GM21723 (cell line): ENCODE measurements at regions not wholly inside any gene's neighbourhood (a gene's known extent, or its start where the extent isn't known, plus 50 kb on each side); places are given as distances from the start of the nearest gene placed in this dataset.
"Not testable (repeated sequence)": the region's sequence is repeated elsewhere in the genome, so short reads cannot be mapped to it uniquely, and the experiment has no call there.

ENCODE experiments used
- ATAC-seq: cut with Tn5 transposase; IDR thresholded peaks from one replicate; pipeline ENCODE4 v1.9.1; 2021; ENCODE audit warnings: mild to moderate bottlenecking, moderate library complexity; ENCODE audit not compliant: unreplicated experiment

DNA sequence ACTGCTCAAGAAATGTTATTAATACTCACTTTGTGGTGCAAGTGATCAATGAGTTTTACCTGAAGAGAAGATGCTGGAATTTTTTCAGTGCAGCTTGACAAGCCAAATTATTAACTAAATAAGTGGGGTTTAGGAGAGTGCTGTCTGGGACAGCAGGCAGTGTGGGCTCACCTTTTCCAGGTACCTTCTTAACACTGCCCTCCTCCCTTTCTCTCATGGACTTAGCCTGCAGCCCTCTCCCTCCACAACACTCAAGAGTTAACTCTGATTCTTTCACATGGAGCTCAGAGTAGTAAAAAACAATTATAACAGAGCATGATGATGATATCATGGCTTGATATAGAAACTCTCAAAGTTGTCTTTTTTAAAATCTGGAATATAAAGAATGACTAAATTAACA lies 404.8 kb upstream of the SLC30A5 start:
- no peak for ATAC-seq

DNA sequence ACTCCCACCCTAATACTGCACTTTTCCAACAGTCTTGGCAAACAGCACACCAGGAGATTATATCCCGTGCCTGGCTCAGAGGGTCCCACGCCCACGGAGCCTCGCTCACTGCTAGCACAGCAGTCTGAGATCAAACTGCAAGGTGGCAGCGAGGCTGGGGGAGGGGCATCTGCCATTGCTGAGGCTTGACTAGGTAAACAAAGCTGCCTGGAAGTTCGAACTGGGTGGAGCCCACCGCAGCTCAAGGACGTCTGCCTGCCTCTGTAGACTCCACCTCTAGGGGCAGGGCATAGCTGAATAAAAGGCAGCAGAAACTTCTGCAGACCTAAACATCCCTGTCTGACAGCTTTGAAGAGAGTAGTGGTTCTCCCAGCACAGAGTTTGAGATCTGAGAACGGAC lies 401.9 kb upstream of the SLC30A5 start:
- not testable (repeated sequence) for ATAC-seq

DNA sequence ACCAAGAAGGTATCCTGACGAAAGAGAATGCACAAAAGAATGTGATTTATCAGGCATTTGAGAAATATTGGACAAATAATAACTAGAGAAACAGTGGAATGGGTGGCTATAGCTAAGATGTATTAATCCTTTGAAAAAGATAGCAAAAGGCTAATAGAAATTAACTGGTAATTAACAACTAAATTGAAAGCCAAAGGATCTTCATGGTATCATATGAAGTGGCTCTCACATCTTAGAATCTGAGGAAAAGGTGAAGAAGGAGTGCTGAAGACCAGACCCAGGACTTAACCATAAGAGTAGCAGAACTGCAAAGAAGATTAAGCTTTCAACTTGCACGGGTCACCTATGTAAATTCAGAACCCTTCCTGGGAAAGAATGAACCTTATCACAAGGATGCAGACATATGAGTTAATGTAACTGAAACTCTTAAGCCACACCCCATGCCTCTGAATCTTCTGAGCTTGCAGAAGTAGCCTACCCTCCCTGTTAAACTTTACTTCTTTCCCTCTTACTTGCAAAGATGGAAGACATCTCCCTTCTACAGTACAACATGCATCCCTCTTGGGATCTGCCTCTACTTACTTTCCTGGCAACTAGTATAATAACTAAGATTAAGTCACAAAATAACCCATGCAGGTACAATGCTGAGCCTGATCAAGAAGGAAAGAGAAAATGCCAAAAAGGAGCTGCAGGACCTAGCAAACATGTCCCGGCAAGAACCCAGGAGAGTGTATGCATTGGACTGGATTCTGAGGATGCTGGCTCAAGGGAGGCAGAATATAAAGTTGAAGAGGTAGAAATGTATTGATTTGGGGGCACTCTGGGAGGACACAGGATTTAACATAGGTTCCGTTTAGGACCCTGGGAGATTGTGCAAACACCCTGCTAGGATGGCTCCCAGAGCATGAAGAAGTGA lies 395.5 kb upstream of the SLC30A5 start:
- ATAC-seq: no peak

DNA sequence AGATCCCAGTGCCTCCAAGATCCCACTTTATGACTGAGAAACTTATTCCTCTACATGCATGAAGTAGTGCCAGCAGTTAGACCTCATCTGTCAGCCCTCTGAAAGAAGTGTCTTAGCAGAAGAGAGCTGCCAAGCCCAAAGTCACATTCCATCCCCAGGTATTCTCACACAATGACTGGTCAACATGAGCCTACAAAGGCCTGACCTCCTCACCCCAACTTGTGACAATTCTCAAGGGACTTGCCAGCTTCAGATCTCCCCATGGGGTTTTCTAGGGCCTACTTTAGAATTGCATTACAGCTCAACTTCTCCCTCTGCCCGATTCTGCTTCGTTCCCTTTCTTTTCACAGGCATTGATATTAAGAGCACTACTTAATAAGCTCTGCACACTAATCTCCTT lies 393.8 kb upstream of the SLC30A5 start:
- peak; percentile 48 for ATAC-seq

DNA sequence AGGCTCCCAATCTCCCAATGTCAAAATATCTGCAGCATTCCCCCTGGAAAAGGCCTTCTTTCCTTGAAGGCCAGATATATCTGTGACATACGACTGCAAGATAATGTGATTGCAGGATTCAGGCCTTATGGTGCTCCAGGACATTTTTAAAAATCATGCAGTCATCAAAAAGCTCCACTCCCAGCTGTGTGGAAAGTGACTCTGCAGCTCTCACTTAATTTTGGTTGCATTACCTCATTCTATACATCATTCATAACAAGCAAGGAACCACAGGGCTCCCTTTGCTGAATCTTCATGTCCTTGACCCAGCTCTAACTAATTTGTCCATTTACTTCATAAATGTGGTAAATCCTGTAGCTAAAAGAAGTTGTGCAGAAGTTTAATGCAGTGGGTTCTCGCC lies 386.2 kb upstream of the SLC30A5 start:
- no peak for ATAC-seq

DNA sequence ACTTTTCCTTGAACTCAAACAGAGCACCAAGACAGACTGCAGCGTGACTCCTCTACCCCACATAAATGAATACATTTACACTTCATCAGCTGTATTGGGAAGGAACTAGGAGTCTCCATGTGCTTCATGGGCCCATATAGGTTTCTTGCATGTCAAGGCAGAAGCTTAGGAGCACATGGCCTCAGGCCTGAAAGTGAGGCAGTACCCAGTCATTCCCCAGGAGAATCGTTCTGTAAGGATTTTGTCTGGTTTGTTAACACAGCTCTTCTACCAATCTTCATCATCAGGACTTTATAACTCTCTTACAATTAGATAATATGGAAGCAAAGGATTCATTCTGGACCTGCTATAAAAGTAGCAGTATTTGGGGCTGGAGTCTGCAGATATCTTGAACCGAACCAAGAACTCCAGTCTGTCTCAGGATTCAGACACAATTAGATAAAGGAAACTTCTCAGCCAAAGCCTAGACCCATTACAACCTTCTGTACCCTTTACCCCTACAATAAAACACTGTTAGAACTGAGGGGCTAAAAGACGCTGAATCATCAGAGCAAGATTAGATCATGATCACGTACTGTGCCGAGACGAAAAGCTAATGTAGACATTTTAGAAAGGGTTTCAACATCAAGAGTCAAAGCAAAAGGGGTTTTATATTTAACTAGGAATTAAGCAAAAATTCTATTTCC lies 385.5 kb upstream of the SLC30A5 start:
- ATAC-seq: no peak

DNA sequence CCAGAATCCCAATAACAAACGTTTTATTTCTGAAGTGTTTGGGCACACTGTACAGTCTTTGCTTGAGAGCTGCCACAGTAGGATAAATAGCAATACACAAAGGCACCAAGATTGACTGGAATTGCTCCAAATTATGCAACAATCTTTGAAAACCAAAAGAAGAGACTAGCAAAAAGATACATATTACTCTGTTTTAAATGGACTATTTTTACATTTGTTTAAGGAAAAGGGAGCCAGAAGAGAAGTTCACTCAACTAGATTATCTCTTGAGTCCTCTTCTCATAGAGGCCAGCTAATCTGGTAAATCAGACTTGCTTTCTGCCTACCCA lies 385.0 kb upstream of the SLC30A5 start:
- no peak for ATAC-seq

DNA sequence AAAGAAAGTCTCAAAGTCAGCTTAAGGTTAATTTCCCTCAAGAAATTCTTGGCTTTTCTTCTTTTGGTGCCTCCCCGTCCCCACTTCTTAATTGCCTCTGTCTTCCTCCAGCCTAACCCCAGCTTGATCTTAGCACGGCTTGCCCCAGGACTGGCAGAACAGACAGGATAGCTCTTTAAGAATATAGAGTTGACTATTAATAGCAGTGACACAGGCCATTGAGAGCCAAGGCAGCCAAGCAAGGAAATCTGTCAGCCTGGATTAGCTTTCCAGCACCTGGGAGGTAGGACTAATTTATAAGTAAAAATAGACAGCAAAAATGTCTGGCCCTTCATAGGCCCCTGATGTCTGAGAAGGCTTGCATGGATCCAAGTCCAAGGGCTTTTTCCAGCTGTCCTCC lies 384.6 kb upstream of the SLC30A5 start:
- no peak for ATAC-seq

DNA sequence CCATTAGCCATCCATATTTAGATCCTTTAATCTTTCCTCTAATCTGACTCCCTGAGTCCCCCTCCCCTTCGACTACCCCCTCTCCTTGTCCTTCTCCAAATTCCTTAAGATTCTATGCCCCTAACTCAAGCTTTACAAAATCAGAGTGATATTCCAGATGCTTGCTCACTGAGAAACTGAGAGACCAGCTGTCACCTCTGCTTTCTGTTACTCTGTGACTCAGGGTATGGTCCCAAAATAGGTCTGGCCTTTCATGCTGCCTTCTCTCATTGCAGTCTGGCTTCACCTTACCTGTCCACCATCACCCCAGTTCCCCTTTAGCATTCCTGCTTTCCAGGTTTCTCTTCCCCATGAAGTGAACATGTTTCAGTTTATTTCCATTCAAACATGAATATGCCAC lies 383.3 kb upstream of the SLC30A5 start:
- ATAC-seq: peak; percentile 65

DNA sequence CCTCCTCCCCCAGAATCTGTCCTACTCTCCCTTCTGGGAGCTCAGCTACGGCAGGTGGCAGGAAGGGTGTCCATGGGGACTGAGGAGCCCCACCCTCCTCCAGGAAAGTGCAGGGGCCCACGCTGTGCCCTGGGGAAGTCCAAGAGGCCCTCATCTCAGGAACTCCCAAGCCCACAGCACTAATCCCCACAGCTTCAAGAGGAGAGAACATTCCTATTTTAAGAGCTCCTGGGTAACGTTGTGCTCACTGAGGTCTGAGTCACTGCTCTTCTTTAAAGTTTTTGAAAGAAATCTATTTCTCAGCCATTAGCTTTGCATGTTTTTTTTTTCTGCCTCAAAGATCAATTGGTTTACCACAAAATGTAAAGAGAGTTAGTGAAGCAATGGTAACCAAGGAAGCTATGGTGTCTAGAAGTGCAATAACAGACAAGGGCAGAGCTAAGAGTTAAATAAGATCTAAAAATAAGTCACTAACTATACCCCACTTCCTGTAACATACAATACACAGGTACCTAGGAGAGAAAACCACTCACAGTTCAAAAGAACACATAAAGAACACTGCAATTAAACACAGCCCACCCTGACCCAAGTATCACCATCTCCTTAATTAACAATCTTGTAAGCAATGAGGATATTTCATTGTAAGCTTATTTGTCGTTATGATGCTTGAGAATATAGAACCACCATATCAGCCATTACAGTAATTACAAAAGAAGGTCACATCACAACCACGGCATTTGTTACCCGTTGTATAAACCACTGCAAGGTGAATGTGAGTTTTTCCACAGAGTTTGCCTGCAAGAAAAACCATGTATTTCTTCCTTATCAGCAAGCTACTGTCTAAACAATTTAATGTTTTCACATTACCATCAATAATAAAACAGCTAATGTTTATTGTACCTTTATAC lies 382.3 kb upstream of the SLC30A5 start:
- peak; percentile 92 for ATAC-seq

DNA sequence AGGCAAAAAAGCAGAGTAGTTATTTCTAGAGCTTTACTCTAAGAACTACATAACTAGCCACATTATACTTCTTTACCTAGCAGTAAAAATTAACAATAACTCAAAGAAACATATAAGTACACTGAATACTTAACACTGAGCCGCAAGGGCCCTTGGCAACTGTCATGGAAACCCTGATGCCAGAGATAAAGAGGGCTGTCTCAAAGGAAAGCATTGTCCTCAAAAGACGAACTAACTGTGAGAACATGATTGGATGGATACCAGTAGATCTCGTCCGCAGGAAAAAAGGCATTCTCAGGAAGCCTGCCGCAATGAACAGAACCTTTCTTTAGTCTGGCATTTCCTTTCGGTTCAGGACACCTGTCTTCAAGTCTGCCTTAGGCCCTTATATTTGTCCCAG lies 379.0 kb upstream of the SLC30A5 start:
- ATAC-seq: no peak

DNA sequence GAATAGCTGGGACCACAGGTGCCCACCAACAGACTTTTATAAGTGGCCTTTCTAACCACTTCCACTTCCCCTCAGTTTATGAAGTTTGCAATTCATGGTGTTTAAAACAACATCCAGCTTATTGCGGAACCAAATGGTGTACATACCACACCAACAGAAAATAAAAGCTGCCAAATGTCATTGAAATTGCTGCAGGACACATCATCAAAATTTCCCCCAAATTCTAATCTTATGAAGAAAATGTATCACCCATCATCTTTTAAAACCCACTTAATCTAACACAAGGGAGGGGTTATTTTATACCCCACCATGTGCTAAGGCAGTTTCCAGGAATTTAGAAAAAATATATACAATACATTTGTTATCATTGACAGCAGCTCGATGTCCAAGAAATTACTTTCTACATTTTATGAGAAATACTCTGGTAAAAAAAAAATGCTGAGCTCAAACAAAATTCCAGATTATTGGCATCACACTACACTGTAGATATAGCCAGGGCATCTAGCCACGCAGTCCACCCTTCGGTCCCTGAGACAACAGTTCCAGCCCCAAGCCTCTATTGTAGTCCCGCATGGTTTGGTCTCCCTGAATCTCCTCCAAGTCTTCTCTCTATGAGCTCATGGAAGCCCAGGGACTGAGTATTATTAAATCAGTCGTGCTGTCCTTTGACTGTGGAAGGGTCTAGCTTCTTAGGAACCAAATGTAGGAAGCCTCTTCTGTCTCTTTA lies 372.8 kb upstream of the SLC30A5 start:
- no peak for ATAC-seq

DNA sequence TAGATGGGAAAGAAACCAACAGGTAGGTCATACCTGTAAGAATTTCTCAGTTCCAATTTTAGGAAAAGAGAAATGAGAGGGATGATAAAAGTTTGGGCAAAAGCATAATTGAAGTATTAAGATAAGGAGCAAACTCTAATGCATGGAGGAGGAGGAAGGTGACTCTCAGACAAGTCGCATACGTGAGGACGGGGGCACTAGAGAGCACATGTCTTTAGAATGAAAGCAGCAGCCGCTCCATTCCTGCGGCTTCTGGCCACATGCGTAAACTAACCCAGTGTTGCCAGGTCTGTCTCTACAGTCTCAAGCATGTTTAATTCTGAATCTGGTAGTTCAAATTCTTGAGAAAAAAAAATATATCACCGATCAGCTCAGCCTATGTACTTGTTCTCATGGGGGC lies 371.5 kb upstream of the SLC30A5 start:
- ATAC-seq: no peak

DNA sequence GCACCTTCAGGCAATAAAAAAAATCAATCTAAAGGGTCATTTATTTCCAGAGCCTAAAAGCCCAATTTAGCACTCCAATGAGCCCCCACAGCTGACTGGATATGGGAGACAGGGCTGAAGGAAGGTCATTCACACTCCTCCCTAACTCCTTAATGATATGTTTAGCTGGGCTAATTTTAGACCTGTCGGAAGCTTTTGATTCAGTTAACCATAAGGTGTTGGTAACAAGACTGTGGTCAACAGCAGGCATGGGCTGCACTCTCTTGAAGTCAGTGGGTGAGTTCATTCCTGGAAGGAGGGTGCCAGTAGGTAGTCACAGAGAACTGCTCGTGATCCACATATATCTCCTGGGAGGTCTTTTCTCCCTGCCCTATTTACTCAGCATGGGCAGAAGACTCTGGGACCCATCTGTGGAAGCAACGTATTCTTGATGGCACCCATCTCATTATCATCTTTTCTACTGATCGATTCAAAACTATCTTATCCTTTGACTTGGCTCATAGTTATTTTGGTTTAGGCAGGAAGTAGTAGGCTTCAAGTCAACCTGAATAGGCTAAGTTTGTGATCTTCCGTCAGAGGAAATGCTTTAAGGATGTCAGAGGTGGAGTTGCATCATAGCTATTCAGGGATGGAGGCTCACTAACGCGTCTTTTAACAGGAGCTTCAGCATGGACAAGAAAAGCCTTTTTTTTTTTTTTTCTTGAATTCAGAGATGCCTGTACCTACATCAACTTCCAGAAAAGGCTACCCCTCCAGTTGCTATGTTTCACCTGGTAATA lies 367.7 kb upstream of the SLC30A5 start:
- ATAC-seq: no peak

DNA sequence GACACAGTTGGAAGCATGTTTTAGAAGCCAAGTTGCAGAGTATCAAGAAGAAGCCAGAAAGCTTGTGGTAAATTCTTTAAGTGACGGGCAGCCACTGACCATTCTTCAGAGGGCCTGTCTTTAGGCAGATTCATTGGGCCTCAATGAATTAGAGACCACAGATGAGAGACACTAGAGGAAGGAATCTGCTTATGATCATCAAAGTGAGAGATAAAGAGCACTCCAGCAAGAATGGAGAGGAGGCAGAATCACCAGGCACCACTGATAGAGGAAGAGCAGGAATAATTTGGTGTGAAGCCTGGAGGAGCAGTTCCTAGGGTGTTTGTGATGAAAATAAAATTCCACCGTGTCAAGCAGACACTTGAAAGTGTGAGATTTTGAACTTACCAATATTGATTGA lies 365.9 kb upstream of the SLC30A5 start:
- ATAC-seq: no peak

DNA sequence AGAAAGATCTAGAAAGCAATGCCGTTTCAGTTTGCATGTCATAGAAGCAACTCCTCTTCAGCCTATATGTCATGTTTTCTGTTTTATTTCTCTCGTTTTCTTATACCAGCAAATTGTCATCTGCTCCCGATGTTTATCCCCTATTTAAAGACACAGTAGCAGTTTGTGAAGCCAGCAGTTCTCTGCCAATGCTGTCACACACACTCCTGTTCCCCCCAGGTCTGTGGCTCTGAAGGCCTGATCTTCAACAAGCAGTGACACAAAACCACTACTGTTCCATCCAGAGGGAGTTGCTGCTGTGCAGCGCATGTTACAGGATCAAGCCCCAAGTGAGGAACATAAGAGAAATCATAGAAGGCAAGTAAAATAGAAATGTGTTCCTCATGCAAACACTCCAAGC lies 364.1 kb upstream of the SLC30A5 start:
- no peak for ATAC-seq

DNA sequence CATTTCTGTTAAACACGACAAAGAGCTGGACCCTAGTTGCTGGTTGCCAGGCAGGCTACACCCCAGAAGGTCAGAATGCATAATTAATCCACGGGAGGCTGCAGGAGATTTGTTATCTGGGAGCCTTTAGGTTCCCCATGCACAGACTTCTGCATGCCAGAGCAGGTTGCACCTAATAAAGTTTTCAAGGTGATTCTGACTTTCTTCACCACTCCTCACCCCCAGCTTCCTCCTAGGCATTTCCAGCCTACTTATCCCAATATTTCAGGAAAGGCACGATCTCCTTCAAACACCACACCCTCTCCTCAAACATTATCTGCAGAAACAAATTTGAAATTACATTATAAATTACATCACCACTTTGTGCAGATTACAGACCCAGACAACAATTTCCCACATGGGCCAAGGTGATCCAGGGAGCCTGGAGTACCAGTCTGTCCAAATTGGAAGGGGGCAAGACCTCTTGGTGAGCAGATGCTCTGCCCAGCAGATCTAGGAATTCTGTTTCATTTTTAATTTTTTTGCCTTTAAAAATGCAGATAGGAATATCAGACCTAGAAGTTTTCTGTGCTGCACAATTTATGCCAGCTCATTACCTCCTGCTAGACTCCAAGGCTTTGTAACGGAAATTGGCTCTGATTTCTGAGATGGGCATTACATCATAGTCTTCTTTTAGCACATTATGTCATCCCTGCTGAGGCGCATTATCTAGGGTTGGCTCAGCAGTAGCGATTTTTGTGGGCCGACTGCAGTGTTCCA lies 363.4 kb upstream of the SLC30A5 start:
- no peak for ATAC-seq

DNA sequence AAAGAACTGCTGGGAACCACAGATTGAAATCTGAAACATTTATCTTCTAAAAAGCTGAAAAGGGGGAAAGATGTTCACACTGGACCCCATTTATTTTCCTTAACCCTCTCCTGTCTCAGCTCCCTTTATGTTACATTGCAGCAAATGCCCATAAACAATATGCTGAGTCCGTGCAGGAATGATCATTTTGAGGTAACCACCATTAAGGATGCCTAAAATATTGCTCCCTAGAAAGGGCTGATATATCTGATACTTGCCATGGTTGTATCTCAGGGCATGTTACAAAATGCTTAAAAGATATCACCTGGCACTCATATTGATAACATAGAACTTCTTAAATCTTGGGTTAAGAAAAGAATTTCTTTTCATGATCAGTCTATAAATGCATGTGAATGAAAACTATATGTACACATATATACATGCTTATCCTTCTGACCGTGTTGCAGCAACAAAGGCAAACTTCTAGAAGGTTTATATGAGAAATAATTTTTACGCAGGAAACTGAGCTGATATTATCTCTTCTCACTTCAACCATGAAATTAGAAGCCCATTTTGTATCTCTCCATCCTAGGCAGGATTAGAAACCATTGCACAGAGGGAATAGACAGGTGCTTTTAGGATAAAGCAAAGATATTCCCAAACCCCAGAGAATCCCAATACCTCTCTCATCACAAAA lies 362.7 kb upstream of the SLC30A5 start:
- ATAC-seq: no peak

DNA sequence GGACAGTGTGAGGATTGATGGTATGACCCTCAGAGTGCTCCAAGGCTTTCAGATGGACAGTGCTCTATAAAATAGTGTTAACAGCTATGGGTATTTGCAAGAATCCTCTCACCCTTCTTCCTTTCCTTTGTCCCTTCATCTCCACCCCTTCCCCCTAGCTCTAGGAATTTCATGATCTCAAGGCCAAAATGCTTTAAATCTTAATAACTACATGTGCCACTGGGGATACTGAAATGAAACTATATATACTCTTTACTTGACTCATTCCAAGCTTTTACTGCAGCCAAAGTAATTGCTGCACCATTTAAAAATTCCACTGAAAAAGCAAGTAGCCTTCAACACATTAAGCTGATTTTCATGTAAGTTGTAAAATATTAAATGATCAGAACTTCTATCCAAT lies 361.6 kb upstream of the SLC30A5 start:
- no peak for ATAC-seq
